Lung (tissue), 11 donors: ENCODE measurements at regions not wholly inside any gene's neighbourhood (a gene's known extent, or its start where the extent isn't known, plus 50 kb on each side); places are given as distances from the start of the nearest gene placed in this dataset.

ENCODE experiments used
- ATAC-seq: fragments of 200-7000 bp; cut with Tn5 transposase; one replicate; pipeline ENCODE4 v1.9.1; 2020; ENCODE audit warnings: moderate number of reproducible peaks; ENCODE audit not compliant: insufficient read depth, low FRiP score
- DNase-seq, 3 donors: peaks; one replicate each; pipeline ENCODE4 v3.0.0-alpha.2; 2013 to 2017
- H3K27ac ChIP-seq, 2 donors: one replicate each; pipeline ENCODE4 v1.5.1; 2013; ENCODE audit warnings: mild to moderate bottlenecking in 2 of 2, moderate library complexity in 2 of 2, control low read depth in 1 of 2, inconsistent platforms in 1 of 2, low read depth in 1 of 2, low read length in 1 of 2
- H3K27me3 ChIP-seq, 3 donors: one replicate each; pipeline ENCODE4 v1.5.1; 2013; ENCODE audit warnings: low read length in 2 of 3; ENCODE audit not compliant: control insufficient read depth in 3 of 3, insufficient read depth in 3 of 3
- H3K36me3 ChIP-seq, 4 donors: one replicate each; pipeline ENCODE4 v1.5.1; 2013; ENCODE audit warnings: low read length in 4 of 4, mild to moderate bottlenecking in 1 of 4, moderate library complexity in 1 of 4; ENCODE audit not compliant: control insufficient read depth in 4 of 4, insufficient read depth in 4 of 4
- H3K4me1 ChIP-seq, 5 donors: one replicate each; pipeline ENCODE4 v1.5.1; 2013; ENCODE audit warnings: low read length in 5 of 5, mild to moderate bottlenecking in 2 of 5, moderate library complexity in 1 of 5; ENCODE audit not compliant: control insufficient read depth in 5 of 5, insufficient read depth in 5 of 5
- H3K4me3 ChIP-seq: one replicate; pipeline ENCODE4 v1.5.1; 2013; ENCODE audit warnings: mild to moderate bottlenecking, control low read depth, moderate library complexity
- H3K9ac ChIP-seq, 2 donors: one replicate each; pipeline ENCODE4 v1.5.1; 2013; ENCODE audit warnings: low read length in 2 of 2, control low read depth in 1 of 2; ENCODE audit not compliant: insufficient read depth in 1 of 2
- H3K9me3 ChIP-seq, 4 donors: one replicate each; pipeline ENCODE4 v1.5.1; 2013; ENCODE audit warnings: low read length in 3 of 4, mild to moderate bottlenecking in 1 of 4, moderate library complexity in 1 of 4; ENCODE audit not compliant: control insufficient read depth in 4 of 4, insufficient read depth in 3 of 4
- CTCF ChIP-seq: IDR thresholded peaks from 2 replicates; pipeline ENCODE4 v1.5.1; 2012; ENCODE audit warnings: mild to moderate bottlenecking; ENCODE audit errors: control extremely low read depth, extremely low read depth
- WGBS, 2 donors: extraction: QIAGEN DNeasy Blood & Tissue Kit; methylation state at CpG; one replicate each; pipeline ENCODE4 v1.1.7; 2013; 5-methylcytosine and 5-hydroxymethylcytosine counted together
- donor health status: control.
- donor health status: control.
- donor health status: Bipolar disorder and iron deficiency.
- donor health status: healthy.
- donor health status: DM: yes; HTN: yes; CAD: no.

GRCh38 chr4:4595252-4595651 lies 53.4 kb upstream of the STX18 start:
- DNase-seq: no peak
- Histone ChIP-seq H3K4me3 (no peak overlapping the region), H3K9me3 (peaks cover 0 to 7% (median 2%) of the 10 kb centered on the region in 4 donors), H3K27me3 (no peaks in the 10 kb centered on the region), H3K9ac (no peak overlapping the region), H3K27ac (no peak overlapping the region), H3K4me1 (no peaks in the 10 kb centered on the region), H3K36me3 (no peaks in the 10 kb centered on the region)
- no peak for ATAC-seq
- TF ChIP-seq CTCF: no peak
- 93 to 96% methylated on average over 1 of the region's 1 CpG for WGBS, 2 donors

GRCh38 chr4:4594285-4594920 lies 52.6 kb upstream of the STX18 start:
- Histone ChIP-seq H3K27me3 (no peaks in the 10 kb centered on the region), H3K4me3 (no peak overlapping the region), H3K4me1 (no peaks in the 10 kb centered on the region), H3K36me3 (no peaks in the 10 kb centered on the region), H3K9me3 (peaks cover 0 to 7% (median 2%) of the 10 kb centered on the region in 4 donors), H3K27ac (no peak overlapping the region), H3K9ac (no peak overlapping the region)
- DNase-seq: no peak
- WGBS, 2 donors: 84 to 91% methylated on average over 6 of the region's 6 CpGs
- no peak for TF ChIP-seq CTCF
- no peak for ATAC-seq

GRCh38 chr4:4593596-4594284 lies 51.9 kb upstream of the STX18 start:
- Histone ChIP-seq H3K27me3 (no peaks in the 10 kb centered on the region), H3K9me3 (peaks cover 0 to 7% (median 2%) of the 10 kb centered on the region in 4 donors), H3K4me1 (no peaks in the 10 kb centered on the region), H3K4me3 (no peak overlapping the region), H3K9ac (no peak overlapping the region), H3K36me3 (no peaks in the 10 kb centered on the region), H3K27ac (no peak overlapping the region)
- DNase-seq: no peak
- no peak for TF ChIP-seq CTCF
- no peak for ATAC-seq
- 84 to 93% methylated on average over 11 of the region's 11 CpGs for WGBS, 2 donors
